Activated CD8-positive, alpha-beta memory T cell treated with anti-CD3 and anti-CD28 coated beads, Interleukin-2, amount 50 U/mL, for 48 hours (primary cell): ENCODE measurements at regions not wholly inside any gene's neighbourhood (a gene's known extent, or its start where the extent isn't known, plus 50 kb on each side); places are given as distances from the start of the nearest gene placed in this dataset.

Source experiments
- DNase-seq: peaks from one replicate; pipeline ENCODE4 v3.0.0-alpha.2; 2020

GRCh38 chr16:35687781-35688180 lies 2228.4 kb downstream of the TP53TG3F start:
- no peak for DNase-seq

GRCh38 chr16:35689764-35690163 lies 2230.4 kb downstream of the TP53TG3F start:
- peak; percentile 2 for DNase-seq

GRCh38 chr16:35690413-35690812 lies 2231.0 kb downstream of the TP53TG3F start:
- no peak for DNase-seq

- DNase-seq, result peak; percentile 25
Measured at GRCh38 chr16:35691057-35691456, 2231.6 kb downstream of the TP53TG3F start.

DNA sequence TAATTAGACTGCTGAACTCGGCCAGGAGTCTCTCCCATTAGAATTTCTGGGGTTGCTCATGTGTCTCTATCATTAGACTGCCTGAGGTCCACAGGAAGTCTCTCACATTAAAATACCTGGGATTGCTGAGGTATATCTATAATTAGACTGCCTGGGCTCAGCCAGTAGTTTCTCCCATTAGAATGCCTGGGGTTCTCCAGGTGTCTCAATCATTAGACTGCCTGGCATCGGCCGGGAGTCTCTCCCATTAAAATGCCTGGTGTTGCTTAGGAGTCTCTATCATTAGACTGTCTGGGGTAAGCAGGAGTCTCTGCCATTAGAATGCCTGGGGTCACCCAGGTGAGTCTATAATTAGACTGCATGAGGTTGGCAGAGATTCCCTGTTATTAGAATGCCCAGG lies 2233.4 kb downstream of the TP53TG3F start:
- no peak for DNase-seq

DNA sequence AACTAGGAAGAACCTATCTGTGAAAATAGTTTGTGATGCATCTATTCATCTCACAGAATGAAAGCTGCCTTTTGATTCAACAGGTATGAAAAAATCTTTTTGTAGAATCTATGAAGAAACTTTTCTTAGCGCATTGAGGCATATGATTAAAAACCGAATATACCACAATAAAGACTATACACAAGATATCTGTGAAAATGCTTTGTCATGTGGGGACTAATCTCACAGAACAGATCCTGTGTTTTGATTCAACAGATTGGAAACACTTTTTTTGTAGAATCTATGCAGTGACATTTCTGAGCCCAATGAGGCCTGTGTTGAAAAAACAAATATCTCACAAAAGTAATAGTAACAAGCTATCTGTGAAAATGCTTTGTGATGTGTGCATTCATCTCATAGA lies 2247.5 kb downstream of the TP53TG3F start:
- no peak for DNase-seq

DNA sequence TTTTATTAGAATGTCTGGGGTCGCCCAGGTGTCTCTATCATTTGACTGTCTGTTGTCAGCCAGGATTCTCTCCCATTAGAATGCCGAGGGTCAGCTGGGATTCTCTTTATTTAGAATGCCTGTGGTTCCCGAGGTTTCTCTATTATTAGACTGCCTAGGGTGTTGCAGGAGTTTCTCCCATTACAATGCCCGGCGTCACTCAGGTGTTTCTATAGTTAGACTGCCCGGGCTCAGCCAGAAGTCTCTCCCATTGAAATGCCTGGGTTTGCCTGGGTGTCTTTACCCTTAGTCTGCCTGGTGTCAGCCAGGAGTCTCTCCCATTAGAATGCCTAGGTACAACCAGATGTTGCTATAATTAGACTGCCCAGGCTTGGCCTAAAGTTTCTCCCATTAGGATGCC lies 2252.0 kb downstream of the TP53TG3F start:
- DNase-seq, result peak; percentile 7

DNA sequence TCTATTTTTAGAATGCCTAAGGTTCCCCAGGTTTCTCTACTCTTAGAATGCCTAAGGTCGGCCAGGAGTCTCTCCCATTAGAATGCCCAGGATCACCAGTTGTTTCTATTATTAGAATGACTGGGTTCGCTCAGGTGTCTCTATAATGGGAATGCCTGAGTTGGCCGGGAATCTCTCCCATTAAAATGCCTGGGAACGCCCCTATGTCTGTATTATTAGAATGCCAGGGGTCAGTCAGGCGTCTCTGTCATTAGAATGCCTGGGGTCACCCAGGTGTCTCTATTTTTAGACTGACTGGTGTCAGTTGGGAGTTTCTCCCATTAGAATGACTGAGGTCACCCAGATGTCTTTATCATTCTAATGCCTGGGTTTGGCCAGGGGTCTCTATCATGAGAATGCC lies 2252.5 kb downstream of the TP53TG3F start:
- no peak for DNase-seq

DNA sequence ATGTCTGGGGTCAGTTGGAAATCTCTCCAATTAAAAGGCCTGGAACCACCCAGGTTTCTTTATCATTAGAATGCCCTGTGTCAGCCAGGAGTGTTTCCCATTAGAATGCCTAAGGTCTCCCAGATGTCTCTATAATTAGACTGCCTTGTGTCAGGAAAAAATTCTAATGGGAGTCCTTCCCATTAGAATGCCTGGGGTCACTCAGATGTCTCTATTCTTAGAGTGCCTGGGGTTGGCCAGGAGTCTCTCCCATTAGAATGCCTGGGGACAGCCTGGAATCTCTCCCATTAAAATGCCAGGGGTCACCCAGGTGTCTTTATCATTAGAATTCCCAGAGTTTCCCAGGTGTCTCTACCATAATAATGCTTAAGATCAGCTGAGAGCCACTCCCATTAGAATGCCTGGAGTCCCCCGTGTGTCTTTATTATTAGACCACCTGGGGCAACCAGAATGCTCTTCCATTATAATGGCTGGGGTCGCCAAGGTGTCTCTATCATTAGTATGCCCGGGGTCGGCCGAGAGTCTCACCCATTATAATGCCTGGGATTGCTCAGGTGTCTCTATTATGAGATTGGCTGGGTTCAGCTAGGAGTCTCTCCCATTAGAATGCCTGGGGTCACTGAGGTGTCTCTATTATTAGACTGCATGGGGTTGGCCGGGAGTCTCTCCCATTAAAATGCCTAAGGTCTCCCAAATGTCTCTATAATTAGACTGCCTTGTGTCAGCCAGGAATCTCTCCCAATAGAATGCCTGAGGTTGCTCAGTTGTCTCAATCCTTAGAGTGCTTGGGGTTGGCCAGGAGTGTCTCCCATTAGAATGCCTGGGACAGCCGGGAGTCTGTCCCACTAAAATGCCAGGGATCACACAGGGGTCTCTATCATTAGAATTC lies 2254.6 kb downstream of the TP53TG3F start:
- no peak for DNase-seq

GRCh38 chr16:35714665-35715064 lies 2255.3 kb downstream of the TP53TG3F start:
- no peak for DNase-seq

DNA sequence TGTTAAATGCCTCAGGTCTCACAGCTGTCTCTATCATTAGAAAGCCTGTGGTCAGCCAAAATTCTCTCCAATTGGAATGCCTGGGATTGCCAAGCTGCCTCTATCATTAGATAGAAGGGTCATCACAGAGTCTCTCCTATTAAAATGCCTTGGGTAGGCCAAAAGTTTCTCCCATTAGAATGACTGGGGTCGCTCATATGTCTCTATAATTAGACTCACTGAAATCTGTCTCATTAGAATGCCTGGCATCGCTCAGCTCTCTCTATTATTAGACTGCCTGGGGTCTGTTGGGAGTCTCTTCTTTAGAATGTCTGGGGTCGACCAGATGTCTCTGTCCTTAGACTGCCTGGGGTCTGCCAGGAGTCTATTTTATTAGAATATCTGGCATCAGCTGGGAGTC lies 2265.1 kb downstream of the TP53TG3F start:
- DNase-seq, result no peak

DNA sequence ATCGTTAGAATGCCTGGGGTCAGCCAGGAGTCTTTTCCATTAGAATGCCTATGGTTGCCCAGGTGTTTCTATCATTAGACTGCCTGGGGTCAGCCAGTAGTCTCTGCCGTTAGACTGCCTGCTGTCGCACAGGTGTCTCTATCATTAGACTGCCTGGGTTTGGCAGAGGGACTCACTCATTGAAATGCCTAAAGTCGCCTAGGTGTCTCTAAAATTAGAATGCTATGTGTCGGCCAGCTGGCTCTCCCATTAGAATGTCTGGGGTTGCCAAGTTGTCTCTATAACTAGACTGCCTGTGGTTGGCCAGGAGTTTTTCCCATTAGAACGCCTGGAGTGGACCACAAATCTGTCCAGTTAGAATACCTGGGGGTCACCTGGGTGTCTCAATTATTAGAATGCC lies 2266.5 kb downstream of the TP53TG3F start:
- DNase-seq, result no peak

DNA sequence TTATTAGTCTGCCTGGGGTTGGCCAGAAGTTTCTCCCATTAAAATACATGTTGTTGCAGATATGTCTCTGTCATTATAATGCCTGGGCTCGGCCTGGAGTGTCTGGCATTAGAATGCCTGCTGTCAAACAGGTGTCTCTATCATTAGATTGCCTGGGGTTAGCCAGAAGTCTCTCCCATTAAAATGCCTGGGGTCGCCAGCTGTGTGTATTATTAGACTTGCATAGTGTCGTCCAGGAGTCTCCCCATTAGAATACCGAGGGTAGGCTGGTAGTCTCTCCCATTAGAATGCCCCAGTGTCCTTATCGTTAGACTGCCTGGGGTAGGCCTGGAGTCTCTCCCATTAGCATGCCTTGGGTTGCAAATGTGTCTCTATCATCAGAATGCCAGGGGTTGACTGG lies 2270.8 kb downstream of the TP53TG3F start:
- no peak for DNase-seq

GRCh38 chr16:35731341-35732040 lies 2272.1 kb downstream of the TP53TG3F start:
- DNase-seq, result no peak

DNA sequence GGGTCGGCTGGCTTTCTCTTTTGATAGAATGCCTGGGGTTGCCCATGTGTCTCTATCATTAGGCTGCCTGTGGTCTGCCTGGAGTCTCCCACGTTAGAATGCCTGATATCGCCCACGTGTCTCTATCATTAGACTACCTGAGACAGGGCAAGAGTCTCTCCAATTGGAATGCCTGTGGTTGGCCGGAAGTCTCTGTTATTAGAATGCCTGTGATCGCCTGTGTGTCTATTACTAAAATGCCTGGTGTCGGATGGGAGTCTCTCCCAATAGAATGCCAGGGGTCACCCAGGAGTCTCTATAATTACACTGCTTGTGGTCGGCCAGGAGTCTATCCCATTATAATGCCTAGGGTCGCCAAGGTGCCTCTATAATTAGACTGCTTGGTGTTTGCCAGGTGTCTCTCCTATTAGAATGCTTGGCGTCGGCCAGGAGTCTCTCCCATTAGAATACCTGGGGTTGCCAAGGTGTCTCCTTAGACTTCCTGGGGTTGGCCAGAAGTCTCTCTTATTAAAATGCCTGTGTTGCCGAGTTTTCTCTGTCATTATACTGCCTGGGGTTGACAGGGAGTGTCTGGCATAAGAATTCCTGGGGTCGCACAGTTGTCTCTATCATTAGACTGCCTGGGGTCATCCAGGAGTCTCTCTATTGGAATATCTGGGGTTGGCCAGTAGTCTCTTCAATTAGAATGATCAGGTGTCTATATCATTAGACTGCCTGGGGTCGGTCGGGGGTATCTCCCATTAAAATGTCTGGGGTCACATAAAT lies 2272.8 kb downstream of the TP53TG3F start:
- DNase-seq, result no peak

DNA sequence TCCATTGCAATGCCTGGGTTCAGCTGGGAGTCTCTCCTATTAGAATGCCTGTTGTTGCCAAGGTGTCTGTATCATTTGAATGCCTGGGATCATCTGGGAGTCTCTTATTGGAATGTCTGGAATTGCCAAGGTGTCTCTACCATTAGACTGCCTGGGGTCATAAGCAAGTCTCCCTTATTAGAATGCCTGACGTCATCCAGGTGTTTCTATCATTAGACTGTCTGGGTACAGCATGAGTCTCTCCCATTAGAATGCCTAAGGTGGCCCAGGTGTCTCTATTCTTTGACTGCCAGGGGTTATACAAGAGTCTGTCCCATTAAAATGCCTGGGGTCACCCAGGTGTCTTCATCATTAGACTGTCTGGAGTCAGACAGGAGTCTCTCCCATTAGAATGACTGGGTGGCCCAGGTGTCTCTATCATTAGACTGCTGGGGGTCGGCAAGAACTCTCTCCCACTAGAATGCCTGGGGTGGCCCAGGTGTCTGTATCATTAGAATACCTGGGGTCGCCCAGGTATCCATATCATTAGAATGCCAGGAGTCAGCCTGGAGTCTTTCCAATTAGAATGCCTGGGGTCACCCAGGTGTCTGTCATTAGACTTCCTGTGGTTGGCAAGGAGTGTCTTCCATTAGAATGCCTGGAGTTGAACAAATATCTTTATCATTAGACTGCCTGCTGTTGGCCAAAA lies 2274.0 kb downstream of the TP53TG3F start:
- DNase-seq, result no peak

DNA sequence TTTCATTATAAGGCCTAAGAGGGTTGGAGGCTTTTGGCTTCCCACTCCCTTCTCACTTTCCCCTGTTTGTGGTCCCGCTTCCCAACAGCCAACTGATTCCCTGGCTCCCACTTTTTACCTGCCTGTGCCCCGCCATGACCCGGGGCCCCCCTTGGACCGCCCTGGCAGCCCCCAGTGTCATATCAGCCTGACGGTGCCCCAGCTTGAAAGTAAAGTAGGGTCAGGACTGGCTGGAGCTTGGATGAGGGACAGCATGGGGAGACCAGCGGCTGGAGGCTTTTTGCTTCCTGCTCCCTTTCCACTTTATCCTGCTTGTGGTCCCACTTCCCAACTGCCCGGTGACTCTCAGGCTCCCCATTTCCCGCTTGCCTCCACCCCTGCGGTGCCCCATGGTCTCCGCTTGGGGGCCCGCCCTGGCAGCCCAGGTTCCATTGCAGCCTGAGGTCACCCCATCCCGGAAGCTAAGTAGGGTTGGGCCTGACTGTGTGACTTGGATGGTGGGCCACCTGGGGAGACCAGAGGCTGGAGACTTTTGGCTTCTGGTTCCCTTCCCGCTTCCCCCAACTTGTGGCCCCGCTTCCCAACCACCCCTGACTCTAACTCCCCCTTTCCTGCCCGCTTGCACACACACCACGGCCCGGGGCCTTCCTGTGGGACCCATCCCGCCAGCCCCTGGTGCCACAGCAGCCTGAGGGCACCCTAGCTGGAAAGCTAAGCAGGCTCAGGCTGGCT lies 2274.7 kb downstream of the TP53TG3F start:
- no peak for DNase-seq

- DNase-seq, result no peak
Measured at GRCh38 chr16:35734728-35735402, 2275.5 kb downstream of the TP53TG3F start.

DNA sequence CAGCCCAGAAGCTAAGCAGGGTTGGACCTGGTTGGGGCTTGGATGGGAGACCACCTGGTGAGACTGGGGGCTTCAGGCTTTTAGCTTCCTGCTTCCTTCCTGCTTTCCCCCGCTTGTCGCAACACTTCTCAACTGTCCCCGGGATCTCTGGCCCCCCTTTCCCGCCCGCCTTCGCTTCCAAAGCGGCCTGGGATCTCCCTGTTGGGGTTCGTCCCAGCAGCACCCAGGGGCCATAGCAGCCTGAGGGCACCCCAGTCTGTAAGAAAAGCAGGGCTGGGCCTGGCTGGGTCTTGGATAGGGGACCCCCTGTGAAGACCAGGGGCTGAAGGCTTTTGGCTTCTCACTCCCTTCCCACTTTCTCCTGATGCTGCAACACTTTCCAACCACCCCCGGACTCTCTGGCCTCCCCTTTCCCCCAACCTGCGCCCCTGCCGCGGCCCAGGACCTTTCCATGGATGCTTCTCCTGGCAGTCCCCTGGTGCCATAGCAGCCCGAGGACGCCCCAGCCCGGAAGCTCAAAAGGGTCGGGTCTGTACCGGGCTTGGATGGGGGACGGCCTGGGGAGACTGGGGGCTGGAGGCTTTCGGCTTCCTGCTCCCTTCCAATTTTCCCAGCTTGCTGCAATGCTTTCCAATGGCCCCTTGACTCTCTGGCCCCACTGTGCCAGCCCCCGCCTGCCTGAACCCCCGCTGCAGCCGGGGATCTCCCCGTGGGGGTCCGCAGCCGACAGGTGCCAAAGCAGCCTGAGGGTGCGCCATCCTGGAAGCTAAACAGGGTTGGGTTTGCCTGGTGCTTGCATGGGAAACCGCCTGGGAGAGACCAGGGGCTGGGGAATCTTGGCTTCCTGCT lies 2276.2 kb downstream of the TP53TG3F start:
- DNase-seq, result no peak

DNA sequence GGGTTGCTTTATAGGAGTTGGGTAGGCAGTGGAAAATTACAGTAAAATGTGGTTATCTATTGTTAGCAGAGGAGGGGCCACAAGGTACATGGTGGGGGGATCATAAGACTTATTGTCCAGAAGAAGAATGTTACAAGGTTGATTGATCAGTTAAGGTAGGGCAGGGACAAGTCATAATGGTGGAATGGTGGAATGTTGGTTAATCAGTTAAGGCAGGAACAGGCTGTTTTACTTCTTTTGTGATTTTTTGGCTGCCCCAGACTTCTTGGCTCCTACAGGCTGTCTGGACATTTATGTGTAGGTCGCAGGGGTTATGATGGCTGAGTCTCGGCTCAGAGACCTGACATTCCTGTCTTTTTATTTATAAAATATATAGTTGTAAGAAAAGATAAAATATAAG lies 2277.1 kb downstream of the TP53TG3F start:
- no peak for DNase-seq

- DNase-seq, result no peak
Measured at GRCh38 chr16:35737076-35737475, 2277.7 kb downstream of the TP53TG3F start.
